OCI-LY3 (cell line): ENCODE measurements at regions not wholly inside any gene's neighbourhood (a gene's known extent, or its start where the extent isn't known, plus 50 kb on each side); places are given as distances from the start of the nearest gene placed in this dataset.

ENCODE experiments used
- H2AFZ ChIP-seq: fragments of 200-600, 300-600 bp; shearing (Covaris generic); 2 replicates; pipeline ENCODE4 v1.6.0; 2014; ENCODE audit warnings: antibody characterized with exemption, low read depth, low read length
- H3K27ac ChIP-seq: fragments of 200-600, 300-600 bp; sonication (generic); 2 replicates; pipeline ENCODE4 v1.5.1; 2014; ENCODE audit warnings: mild to moderate bottlenecking, low read length, moderate library complexity, mixed read lengths
- H3K27me3 ChIP-seq: fragments of 200-600, 300-600 bp; sonication (generic); 2 replicates; pipeline ENCODE4 v1.6.1; 2014; ENCODE audit warnings: low read depth, low read length, mixed read lengths
- H3K36me3 ChIP-seq: fragments of 200-600, 300-600 bp; sonication (generic); replicated peaks from 2 replicates; pipeline ENCODE3; 2014; ENCODE audit warnings: low read depth, low read length, mixed read lengths
- H3K4me1 ChIP-seq: fragments of 300-600, 200-600 bp; sonication (generic); 2 replicates; pipeline ENCODE4 v1.6.1; 2014; ENCODE audit warnings: low read length, mixed read lengths
- H3K4me2 ChIP-seq: fragments of 200-600, 300-600 bp; sonication (generic); 2 replicates; pipeline ENCODE4 v1.6.1; 2014; ENCODE audit warnings: low read length, mixed read lengths
- H3K4me3 ChIP-seq: fragments of 300-600, 200-600 bp; sonication (generic); 2 replicates; pipeline ENCODE4 v1.5.1; 2014; ENCODE audit warnings: antibody characterized with exemption, mild to moderate bottlenecking, low read length, moderate library complexity
- H3K79me2 ChIP-seq: fragments of 300-600, 200-600 bp; shearing (Covaris generic); 2 replicates; pipeline ENCODE4 v1.6.1; 2014; ENCODE audit warnings: mild to moderate bottlenecking, low read length, mixed read lengths
- H3K9ac ChIP-seq: fragments of 300-600, 200-600 bp; shearing (Covaris generic); 2 replicates; pipeline ENCODE4 v1.6.0; 2014; ENCODE audit warnings: mild to moderate bottlenecking, low read length, moderate library complexity
- H3K9me3 ChIP-seq: fragments of 200-600, 300-600 bp; shearing (Covaris generic); 2 replicates; pipeline ENCODE4 v1.6.1; 2014; ENCODE audit warnings: low read length, mixed read lengths; ENCODE audit not compliant: insufficient read depth
- H4K20me1 ChIP-seq: fragments of 200-600, 300-600 bp; sonication (generic); 2 replicates; pipeline ENCODE4 v1.6.1; 2016; ENCODE audit warnings: low read length, mixed read lengths; ENCODE audit not compliant: insufficient read depth
- CTCF ChIP-seq: fragments of 200-600, 300-600 bp; sonication (generic); IDR thresholded peaks from 2 replicates; pipeline ENCODE4 v1.5.1; 2014; ENCODE audit warnings: antibody characterized with exemption, low read length, low read depth
- EZH2phosphoT487 ChIP-seq: fragments of 200-600 bp; shearing (Covaris generic); IDR thresholded peaks from 2 replicates; pipeline ENCODE4 v1.6.1; 2018; ENCODE audit warnings: antibody characterized with exemption, mixed run types, low read depth

GRCh38 chr3:18135060-18135814, 289.9 kb downstream of the SATB1 start:
- no peak overlapping the region for H3K4me3 ChIP-seq
- TF ChIP-seq CTCF (no peak), EZH2phosphoT487 (no peak)
- H3K9me3 ChIP-seq: no peaks in the 10 kb centered on the region
- no peaks in the 10 kb centered on the region for H4K20me1 ChIP-seq
- H2AFZ ChIP-seq: no peak overlapping the region
- H3K27me3 ChIP-seq: peaks cover 46% of the 10 kb centered on the region
- H3K4me1 ChIP-seq: peaks cover 17% of the 10 kb centered on the region
- no peaks in the 10 kb centered on the region for H3K36me3 ChIP-seq
- no peak overlapping the region for H3K9ac ChIP-seq
- H3K79me2 ChIP-seq: no peaks in the 10 kb centered on the region
- H3K4me2 ChIP-seq: peak overlapping the region; percentile 23
- H3K27ac ChIP-seq: no peak overlapping the region

GRCh38 chr3:18134386-18135059, 290.6 kb downstream of the SATB1 start:
- Histone ChIP-seq H3K36me3 (no peaks in the 10 kb centered on the region), H3K4me2 (peak overlapping the region; percentile 23), H3K9me3 (no peaks in the 10 kb centered on the region), H3K27ac (no peak overlapping the region), H3K9ac (no peak overlapping the region), H3K27me3 (peaks cover 51% of the 10 kb centered on the region), H3K79me2 (no peaks in the 10 kb centered on the region), H4K20me1 (no peaks in the 10 kb centered on the region), H3K4me1 (peaks cover 17% of the 10 kb centered on the region), H2AFZ (no peak overlapping the region), H3K4me3 (no peak overlapping the region)
- TF ChIP-seq CTCF (no peak), EZH2phosphoT487 (no peak)

- H3K36me3 ChIP-seq: no peaks in the 10 kb centered on the region
- no peaks in the 10 kb centered on the region for H4K20me1 ChIP-seq
- H3K79me2 ChIP-seq: no peaks in the 10 kb centered on the region
- no peak overlapping the region for H3K4me2 ChIP-seq
- no peak for TF ChIP-seq EZH2phosphoT487
- TF ChIP-seq CTCF: no peak
- no peak overlapping the region for H3K4me3 ChIP-seq
- H3K4me1 ChIP-seq: peaks cover 22% of the 10 kb centered on the region
- H2AFZ ChIP-seq: no peak overlapping the region
- H3K9me3 ChIP-seq: no peaks in the 10 kb centered on the region
- no peak overlapping the region for H3K27ac ChIP-seq
- no peak overlapping the region for H3K9ac ChIP-seq
- H3K27me3 ChIP-seq: peaks cover 66% of the 10 kb centered on the region
Measured at GRCh38 chr3:18132991-18133390, 292.1 kb downstream of the SATB1 start.

- Histone ChIP-seq H3K9ac (no peak overlapping the region), H2AFZ (no peak overlapping the region), H3K4me3 (peak overlapping the region; percentile 17), H3K4me2 (peak overlapping the region; percentile 50), H3K27ac (no peak overlapping the region), H3K4me1 (peaks cover 18% of the 10 kb centered on the region), H4K20me1 (no peaks in the 10 kb centered on the region), H3K79me2 (no peaks in the 10 kb centered on the region), H3K27me3 (peaks cover 82% of the 10 kb centered on the region), H3K9me3 (no peaks in the 10 kb centered on the region), H3K36me3 (no peaks in the 10 kb centered on the region)
- TF ChIP-seq CTCF (no peak), EZH2phosphoT487 (no peak)
Measured at GRCh38 chr3:18127859-18128681, 297.1 kb downstream of the SATB1 start.
